MM.1S (cell line): ENCODE measurements at regions not wholly inside any gene's neighbourhood (a gene's known extent, or its start where the extent isn't known, plus 50 kb on each side); places are given as distances from the start of the nearest gene placed in this dataset.

Source experiments
- DNase-seq: peaks from one replicate; pipeline ENCODE4 v3.0.0-alpha.2; 2015
- H2AFZ ChIP-seq: fragments of 300-600 bp; sonication (generic); 2 replicates; pipeline ENCODE4 v1.6.0; 2016; ENCODE audit warnings: antibody characterized with exemption, low read length
- H3F3A ChIP-seq: fragments of 300-600 bp; sonication (generic); 2 replicates; pipeline ENCODE4 v1.6.1; 2016; ENCODE audit warnings: mild to moderate bottlenecking, antibody characterized with exemption, low read length, moderate library complexity, mixed read lengths; ENCODE audit not compliant: insufficient read depth
- H3K27ac ChIP-seq: fragments of 300-600 bp; sonication (generic); 2 replicates; pipeline ENCODE4 v1.5.1; 2016; ENCODE audit warnings: mild to moderate bottlenecking, low read length
- H3K27me3 ChIP-seq: fragments of 300-600 bp; sonication (generic); replicated peaks from 2 replicates; pipeline ENCODE4 v1.6.0; 2016; ENCODE audit warnings: low read length; ENCODE audit not compliant: insufficient read depth
- H3K36me3 ChIP-seq: fragments of 300-600 bp; sonication (generic); replicated peaks from 2 replicates; pipeline ENCODE4 v1.6.1; 2016; ENCODE audit warnings: mild to moderate bottlenecking, low read length, mixed read lengths; ENCODE audit not compliant: insufficient read depth
- H3K4me1 ChIP-seq: fragments of 300-600 bp; sonication (generic); 2 replicates; pipeline ENCODE4 v1.6.1; 2016; ENCODE audit warnings: low read length, mixed read lengths
- H3K4me2 ChIP-seq: fragments of 300-600 bp; sonication (generic); 2 replicates; pipeline ENCODE4 v1.6.0; 2016; ENCODE audit warnings: low read depth, low read length
- H3K4me3 ChIP-seq: fragments of 300-600 bp; sonication (generic); 2 replicates; pipeline ENCODE4 v1.5.1; 2016; ENCODE audit warnings: low read length, mixed read lengths
- H3K79me2 ChIP-seq: fragments of 300-600 bp; sonication (generic); 2 replicates; pipeline ENCODE4 v1.6.1; 2016; ENCODE audit warnings: mixed run types, low read length, mixed read lengths
- H3K9ac ChIP-seq: fragments of 300-600 bp; sonication (generic); 2 replicates; pipeline ENCODE4 v1.6.1; 2016; ENCODE audit warnings: low read length, mixed read lengths
- H3K9me2 ChIP-seq: fragments of 300-600 bp; sonication (generic); replicated peaks from 2 replicates; pipeline ENCODE4 v1.6.1; 2016; ENCODE audit warnings: mild to moderate bottlenecking, low read length, mixed read lengths; ENCODE audit not compliant: insufficient read depth
- H3K9me3 ChIP-seq: fragments of 300-600 bp; sonication (generic); replicated peaks from 2 replicates; pipeline ENCODE4 v1.6.1; 2016; ENCODE audit warnings: mild to moderate bottlenecking, low read length, mixed read lengths; ENCODE audit not compliant: insufficient read depth
- H4K20me1 ChIP-seq: fragments of 300-600 bp; sonication (generic); 2 replicates; pipeline ENCODE4 v1.6.1; 2016; ENCODE audit warnings: mild to moderate bottlenecking, low read length, moderate library complexity, mixed read lengths; ENCODE audit not compliant: insufficient read depth
- EZH2 ChIP-seq: fragments of 300-600 bp; sonication (generic); optimal IDR thresholded peaks from 2 replicates; pipeline ENCODE3; 2017; ENCODE audit warnings: low read depth, mild to moderate bottlenecking, antibody characterized with exemption, low read length, mixed read lengths
- EZH2phosphoT487 ChIP-seq: fragments of 300-600 bp; sonication (generic); IDR thresholded peaks from 2 replicates; pipeline ENCODE4 v1.6.1; 2018; ENCODE audit warnings: antibody characterized with exemption, low read length
- TF ChIP-seq, protein P1 (sequence below): fragments of 300-600 bp; sonication (generic); IDR thresholded peaks from 2 replicates; pipeline ENCODE4 v1.5.1; 2016; ENCODE audit warnings: antibody characterized with exemption, low read length, mixed read lengths

DNA sequence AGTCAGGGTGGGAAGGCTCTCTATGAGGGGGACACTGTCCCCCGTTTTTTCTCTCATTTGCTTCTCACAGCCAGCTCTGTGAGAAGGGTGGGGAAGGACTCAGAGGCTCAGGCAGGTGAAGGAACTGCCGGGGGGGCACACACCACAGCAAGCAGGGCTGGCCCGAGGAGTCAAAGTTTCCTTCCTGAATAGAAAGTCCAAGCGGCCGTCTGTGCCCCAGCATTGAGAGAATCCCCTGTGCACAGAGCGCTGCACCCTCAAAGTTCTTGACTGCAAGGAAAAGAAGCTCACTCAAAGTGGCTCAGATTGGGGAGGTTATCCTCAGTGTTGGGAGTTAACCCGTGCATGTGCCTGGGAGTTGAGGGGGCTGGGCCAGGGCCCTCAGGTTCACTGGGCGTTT is 145.2 kb upstream of the AJAP1 start:
- H3K27me3 ChIP-seq = peaks cover 88% of the 10 kb centered on the region
- TF ChIP-seq EZH2phosphoT487 = no peak
- no peak for TF ChIP-seq EZH2
- TF ChIP-seq, protein P1, sequence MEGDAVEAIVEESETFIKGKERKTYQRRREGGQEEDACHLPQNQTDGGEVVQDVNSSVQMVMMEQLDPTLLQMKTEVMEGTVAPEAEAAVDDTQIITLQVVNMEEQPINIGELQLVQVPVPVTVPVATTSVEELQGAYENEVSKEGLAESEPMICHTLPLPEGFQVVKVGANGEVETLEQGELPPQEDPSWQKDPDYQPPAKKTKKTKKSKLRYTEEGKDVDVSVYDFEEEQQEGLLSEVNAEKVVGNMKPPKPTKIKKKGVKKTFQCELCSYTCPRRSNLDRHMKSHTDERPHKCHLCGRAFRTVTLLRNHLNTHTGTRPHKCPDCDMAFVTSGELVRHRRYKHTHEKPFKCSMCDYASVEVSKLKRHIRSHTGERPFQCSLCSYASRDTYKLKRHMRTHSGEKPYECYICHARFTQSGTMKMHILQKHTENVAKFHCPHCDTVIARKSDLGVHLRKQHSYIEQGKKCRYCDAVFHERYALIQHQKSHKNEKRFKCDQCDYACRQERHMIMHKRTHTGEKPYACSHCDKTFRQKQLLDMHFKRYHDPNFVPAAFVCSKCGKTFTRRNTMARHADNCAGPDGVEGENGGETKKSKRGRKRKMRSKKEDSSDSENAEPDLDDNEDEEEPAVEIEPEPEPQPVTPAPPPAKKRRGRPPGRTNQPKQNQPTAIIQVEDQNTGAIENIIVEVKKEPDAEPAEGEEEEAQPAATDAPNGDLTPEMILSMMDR = no peak
- no peak overlapping the region for H2AFZ ChIP-seq
- H3F3A ChIP-seq = no peaks in the 10 kb centered on the region
- H3K9me2 ChIP-seq = no peaks in the 10 kb centered on the region
- no peaks in the 10 kb centered on the region for H3K9me3 ChIP-seq
- no peak overlapping the region for H3K27ac ChIP-seq
- H4K20me1 ChIP-seq = no peaks in the 10 kb centered on the region
- H3K4me3 ChIP-seq = no peak overlapping the region
- H3K9ac ChIP-seq = no peak overlapping the region
- H3K4me2 ChIP-seq = no peak overlapping the region
- no peaks in the 10 kb centered on the region for H3K79me2 ChIP-seq
- H3K36me3 ChIP-seq = no peaks in the 10 kb centered on the region
- DNase-seq = no peak
- H3K4me1 ChIP-seq = no peaks in the 10 kb centered on the region

DNA sequence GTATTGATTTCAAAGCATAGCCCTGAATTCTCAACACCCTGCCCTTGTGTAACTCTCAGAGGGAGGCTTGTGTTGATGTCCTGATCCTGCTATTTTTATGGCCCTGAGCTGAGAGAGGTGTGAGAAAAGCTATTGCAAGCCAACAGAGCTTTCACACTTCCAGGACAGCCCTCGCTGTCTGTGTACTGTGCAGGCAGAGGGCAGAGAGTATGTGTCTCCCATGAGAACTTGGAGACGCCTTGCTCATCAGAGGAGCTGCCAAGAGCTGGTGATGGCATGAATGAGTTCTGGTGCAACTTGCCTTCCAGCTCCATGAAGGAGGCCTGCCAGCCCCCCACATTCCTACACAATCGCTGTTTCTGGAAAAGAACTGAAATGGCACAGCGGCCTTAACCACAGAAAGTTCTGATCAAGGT is 144.1 kb upstream of the AJAP1 start:
- DNase-seq = no peak
- Histone ChIP-seq H3K36me3 (no peaks in the 10 kb centered on the region), H3K27ac (no peak overlapping the region), H3K79me2 (no peaks in the 10 kb centered on the region), H3K4me2 (no peak overlapping the region), H3K4me1 (no peaks in the 10 kb centered on the region), H3K9me2 (no peaks in the 10 kb centered on the region), H3K4me3 (no peak overlapping the region), H4K20me1 (no peaks in the 10 kb centered on the region), H3K9me3 (no peaks in the 10 kb centered on the region), H3K27me3 (peaks cover 85% of the 10 kb centered on the region), H3F3A (no peaks in the 10 kb centered on the region), H3K9ac (no peak overlapping the region), H2AFZ (no peak overlapping the region)
- TF ChIP-seq EZH2 = no peak
- TF ChIP-seq, protein P1 = no peak
- TF ChIP-seq EZH2phosphoT487 = no peak

DNA sequence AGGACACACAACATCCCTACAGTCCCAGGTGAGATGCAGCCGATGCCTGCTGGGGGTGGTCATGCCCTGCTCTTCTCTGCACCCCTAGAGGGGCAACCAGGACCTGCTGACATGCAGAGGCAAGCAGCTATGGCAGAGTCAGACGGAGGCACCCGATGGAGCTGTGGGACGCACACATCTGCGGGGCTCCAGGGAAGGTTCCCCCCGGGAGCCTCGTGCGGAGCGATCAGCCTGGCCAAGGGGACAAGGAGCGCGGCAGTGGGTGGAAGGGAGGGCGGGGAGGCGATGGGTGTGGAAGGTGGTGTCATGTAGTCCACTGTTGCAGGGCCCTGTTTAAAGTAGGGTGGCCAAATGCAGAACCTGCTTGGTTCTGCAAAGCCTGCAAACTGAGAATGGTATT is 143.0 kb upstream of the AJAP1 start:
- Histone ChIP-seq H3K4me1 (no peaks in the 10 kb centered on the region), H3K27ac (no peak overlapping the region), H3K4me3 (no peak overlapping the region), H3K9me3 (no peaks in the 10 kb centered on the region), H3K36me3 (no peaks in the 10 kb centered on the region), H3K9ac (no peak overlapping the region), H3K4me2 (no peak overlapping the region), H3K79me2 (no peaks in the 10 kb centered on the region), H2AFZ (no peak overlapping the region), H3F3A (no peaks in the 10 kb centered on the region), H4K20me1 (no peaks in the 10 kb centered on the region), H3K9me2 (no peaks in the 10 kb centered on the region), H3K27me3 (peaks cover 85% of the 10 kb centered on the region)
- no peak for DNase-seq
- TF ChIP-seq, protein P1 = no peak
- TF ChIP-seq EZH2phosphoT487 (no peak), EZH2 (no peak)
